Middle frontal gyrus (tissue), 1 donor: ENCODE measurements at regions not wholly inside any gene's neighbourhood (a gene's known extent, or its start where the extent isn't known, plus 50 kb on each side); places are given as distances from the start of the nearest gene placed in this dataset.

Experiments
- DNase-seq: peaks from one replicate; pipeline ENCODE4 v3.0.0-alpha.2; 2015; ENCODE audit warnings: low spot score; ENCODE audit errors: extremely low spot score

- no peak for DNase-seq
These were observed 393.8 kb downstream of the SLITRK6 start for GRCh38 chr13:85405316-85405897.

DNA sequence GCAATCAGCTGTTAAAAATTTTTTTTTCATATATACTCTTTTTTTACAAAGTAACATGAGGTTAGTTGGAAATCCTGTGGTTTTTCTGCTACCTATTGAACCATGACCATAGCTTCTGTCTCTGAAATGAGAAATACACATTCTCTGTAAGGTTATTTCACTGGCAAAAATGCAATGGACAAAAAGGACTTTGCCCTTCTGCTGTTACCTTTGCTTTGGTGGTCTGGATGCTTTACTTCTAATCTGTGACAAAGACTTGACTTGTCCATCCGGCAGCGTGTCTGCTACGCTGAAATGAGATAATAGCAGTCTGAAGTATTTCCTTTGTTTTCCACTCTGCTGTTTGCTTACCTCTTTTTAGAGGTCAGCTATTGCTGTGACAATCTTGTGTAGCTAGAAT lies 412.8 kb downstream of the SLITRK6 start:
- no peak for DNase-seq

GRCh38 chr13:85383291-85383690 lies 415.9 kb downstream of the SLITRK6 start:
- no peak for DNase-seq

DNA sequence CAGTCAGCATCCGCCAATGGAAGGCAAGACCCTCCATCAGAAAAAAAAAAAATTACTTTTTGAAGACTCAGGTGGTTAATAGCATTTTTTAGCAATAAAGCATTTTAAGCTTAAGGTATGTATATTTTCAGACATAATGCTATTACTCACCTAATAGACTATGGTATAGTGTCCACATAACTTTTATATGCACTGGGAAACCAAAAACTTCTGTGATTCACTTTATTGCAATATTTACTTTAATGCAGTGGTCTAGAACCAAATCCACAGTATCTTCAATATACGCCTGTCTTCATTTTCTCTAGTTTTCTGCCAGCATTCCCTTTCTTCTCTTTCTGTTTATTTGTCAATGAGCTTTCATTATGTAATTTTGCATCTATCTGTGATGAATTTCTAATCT lies 418.1 kb downstream of the SLITRK6 start:
- no peak for DNase-seq

- no peak for DNase-seq
These were observed 419.2 kb downstream of the SLITRK6 start for GRCh38 chr13:85379991-85380390.

DNA sequence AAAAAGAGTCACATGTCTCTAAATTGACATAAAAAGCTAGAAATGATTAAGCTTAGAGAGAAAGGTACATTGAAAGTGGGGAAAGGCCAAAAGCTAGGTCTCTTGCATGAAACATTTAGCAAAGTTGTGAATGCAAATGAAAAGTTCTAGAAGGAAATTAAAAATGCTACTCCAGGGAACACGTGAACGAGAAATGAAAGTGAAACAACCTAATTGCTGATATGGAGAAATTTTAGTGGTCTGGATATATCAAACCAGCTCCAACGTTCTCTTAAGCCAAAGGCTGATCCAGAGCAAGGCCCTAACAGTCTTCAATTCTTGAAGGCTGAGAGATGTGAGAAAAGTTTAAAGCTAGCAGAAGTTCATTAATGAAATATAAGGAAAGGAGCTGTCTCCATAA lies 419.8 kb downstream of the SLITRK6 start:
- no peak for DNase-seq

DNA sequence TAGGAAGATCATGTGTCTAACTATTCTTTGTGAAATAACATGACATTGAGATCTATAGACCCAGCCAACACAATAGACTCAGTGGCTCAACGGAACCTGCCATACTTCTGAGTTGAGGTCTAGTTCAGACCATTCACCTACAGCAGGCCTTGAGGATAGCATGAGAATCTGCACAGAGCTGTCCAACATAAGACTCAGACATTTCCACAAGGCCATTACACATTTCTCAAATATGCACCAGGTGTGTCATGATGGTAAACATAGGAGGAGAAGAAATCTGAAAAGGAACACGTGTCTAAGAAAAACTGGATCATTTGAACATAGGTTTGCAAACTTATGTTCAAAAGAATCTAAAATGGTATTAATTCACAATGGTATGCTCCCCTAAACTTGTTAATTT lies 421.4 kb downstream of the SLITRK6 start:
- no peak for DNase-seq

- no peak for DNase-seq
These were observed 425.9 kb downstream of the SLITRK6 start for GRCh38 chr13:85373322-85373721.

DNA sequence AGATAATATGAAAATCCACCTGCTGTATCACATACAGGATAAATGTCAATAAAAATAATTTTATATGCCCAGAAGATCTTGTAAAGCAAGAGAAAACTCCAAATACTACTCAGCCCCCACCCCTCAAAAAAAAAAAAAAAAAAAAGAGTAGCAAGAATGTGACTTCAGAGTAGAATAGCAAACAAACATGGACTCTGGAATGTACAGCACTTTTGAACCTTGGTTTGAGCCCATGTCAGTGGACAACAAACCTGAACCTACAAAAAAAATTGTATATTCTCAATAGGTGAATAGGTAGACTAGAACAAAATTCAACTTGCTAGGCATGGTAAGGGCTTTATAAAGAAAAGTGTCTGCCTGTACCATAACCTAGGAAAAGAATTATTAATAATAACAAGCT lies 428.0 kb downstream of the SLITRK6 start:
- no peak for DNase-seq

DNA sequence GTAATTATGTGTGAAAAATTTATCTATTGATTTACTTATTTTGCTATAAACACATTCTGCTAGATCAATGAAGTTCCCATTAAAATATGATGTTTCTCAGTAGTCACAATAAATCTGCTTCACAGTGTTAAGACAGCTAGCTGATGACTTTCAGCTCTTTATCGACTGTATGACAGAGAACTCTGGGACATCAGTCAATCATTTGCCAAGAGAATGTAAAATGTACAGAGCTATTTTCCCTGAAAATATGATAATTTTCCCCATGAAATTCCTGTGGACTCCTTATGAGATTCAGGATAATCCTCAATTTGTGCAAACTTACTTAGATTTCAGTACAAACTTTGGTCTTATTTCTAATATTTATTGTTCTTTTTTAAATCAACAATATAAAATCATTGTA lies 430.5 kb downstream of the SLITRK6 start:
- DNase-seq, result no peak

DNA sequence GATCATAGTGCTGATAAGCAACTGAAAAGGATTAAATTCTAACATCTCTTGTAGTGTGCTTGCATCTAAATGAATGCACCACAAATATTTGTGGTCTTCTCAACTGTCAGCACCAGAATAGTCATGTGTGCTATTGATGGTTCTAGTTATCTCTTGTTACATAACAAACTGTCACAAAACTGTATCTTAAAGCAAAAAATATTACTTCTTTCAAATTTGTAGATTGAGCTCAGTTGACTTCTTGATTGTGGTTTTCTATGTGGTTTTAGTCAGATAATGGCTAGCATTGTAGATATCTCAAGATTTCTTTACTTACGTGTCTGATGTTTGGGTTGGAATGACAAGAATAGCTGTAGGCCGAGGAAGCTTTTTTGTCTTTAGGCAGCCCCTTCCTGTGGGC lies 431.3 kb downstream of the SLITRK6 start:
- no peak for DNase-seq

DNA sequence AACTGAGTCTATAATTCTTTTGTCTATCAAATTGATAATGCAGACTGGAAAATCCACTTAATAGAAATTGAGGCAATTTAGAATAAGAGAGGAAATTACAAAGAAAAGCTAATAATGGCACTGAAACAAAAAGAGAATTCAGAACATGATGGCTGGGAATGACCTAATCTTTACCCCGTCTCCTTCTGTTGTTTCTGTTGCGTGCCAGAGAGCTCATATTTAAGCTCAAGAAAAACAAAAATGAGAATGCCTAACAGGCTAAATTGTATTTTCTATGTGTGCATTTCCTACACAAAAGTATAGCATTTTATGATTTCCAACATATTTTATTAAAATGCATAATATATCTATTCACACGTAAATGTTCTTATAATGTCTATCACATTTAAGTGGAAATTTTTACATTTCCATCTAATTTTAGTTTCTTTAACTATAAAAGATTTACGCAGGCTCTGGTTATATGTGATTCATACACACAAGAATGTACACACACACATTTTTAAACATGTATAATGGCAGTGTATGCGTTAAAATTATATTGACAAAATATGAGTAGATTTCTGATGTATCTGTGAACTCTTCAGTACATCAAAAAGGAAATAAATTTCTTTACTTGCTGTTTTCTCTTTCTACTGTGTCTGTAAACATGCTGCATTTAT lies 432.3 kb downstream of the SLITRK6 start:
- no peak for DNase-seq

DNA sequence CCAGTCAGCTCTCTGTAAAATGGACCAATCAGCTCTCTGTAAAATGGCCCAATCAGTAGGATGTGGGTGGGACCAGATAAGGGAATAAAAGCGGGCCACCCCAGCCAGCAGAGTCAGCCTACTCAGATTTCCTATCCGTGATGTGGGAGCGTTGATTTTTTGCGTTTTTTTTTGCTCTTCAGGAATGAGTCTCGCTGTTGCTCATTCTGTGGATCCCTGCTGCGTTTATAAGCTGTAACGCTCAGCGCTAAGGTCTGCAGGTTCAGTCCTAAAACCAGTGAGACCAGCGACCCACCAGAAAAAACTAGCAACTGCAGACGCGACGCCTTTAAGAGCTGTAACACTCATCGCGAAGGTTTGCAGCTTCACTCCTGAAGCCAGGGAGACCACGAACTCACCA lies 435.7 kb downstream of the SLITRK6 start:
- no peak for DNase-seq

DNA sequence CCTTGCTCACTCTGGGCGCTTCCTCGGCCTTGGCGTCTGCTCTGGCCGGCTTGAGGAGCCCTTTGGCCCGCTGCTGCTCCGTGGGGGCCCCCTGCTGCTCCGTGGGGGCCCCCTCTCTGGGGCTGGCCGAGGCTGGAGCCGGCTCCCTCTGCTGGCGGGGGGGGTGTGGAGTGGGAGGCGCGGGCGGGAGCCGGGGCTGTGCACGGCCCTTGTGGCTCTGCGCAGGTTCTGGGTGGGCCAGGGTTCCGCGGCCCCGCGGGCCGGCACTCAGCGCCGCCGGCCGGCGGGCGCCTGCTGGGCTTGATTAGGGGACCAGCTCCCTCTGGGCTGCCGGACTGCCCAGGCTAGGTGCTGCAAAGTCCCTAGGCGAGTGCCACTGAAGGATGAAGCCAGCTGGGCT lies 436.2 kb downstream of the SLITRK6 start:
- DNase-seq, result no peak

GRCh38 chr13:85347251-85347650 lies 452.0 kb downstream of the SLITRK6 start:
- no peak for DNase-seq

DNA sequence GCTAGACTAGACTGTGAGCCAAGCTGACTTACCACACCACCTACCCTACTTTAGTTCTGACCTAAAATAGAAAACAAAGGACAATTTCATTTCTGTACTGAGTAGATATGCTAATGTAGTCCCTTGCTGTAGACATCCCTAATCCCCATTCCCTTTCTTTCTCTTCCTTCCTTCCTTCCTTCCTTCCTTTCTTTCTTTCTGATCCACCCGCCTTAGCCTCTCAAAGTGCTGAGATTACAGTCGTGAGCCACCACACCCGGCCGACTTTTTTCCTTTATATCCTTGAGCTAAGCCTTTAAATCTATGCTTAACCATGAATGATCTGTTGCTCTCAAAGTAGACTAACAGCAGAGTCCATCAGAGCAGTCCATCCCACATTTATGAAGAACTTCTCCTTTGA lies 465.0 kb downstream of the SLITRK6 start:
- no peak for DNase-seq

GRCh38 chr13:85333506-85334020 lies 465.7 kb downstream of the SLITRK6 start:
- no peak for DNase-seq

DNA sequence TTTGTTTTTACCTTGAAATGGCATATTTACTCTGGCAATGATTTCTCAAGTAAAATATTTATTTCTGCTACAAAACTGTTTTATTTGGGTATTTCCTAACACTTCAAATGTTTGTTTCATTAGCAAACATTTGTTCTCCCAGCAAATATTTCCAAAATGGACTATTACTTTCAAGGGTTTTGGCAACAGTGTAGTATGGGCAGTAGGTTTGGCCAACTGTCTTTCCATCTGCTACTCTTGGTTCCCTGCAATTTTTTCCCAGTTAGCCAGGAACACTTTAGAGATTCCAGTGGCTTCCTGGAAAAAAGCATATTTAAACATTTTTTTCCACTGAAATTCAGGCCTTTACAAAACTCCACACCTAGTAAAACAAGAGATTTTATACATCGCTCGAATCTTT lies 466.6 kb downstream of the SLITRK6 start:
- no peak for DNase-seq

DNA sequence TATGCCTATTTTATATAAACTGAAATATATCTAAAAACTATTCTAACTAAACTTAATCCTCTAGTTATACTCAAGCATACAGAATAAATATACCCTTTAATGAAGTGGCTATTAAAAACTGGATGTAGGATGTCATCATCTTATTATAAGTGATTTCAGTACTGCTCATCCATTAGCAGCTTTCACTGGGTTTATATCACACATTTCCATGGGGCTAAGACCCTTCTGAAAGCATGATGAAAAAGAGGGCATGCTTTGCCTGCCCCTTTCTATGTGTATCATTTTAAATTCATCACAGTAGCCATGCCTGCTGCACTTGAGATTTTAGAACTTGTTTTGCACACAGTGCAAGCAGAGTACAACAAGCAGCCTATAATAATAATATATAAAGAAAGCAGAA lies 477.5 kb downstream of the SLITRK6 start:
- no peak for DNase-seq

DNA sequence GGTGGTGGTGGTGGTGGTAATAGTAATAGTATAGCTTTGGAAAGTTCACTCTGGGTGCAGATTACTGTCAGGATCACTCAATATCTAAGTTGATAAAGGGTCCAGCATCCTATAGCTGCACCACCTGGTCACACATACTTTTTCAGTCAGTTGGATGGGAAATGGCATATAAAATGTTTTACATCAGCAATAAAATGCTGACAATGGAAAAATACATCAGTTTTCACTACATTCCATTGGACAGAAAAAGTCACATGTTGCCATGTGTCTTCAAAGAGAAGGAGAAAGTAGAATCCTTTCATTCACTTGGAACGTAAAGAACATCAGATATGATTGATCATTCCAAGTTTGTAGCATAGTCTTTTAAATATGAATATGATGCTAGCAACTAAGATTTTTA lies 481.4 kb downstream of the SLITRK6 start:
- DNase-seq, result no peak

- DNase-seq, result no peak
These were observed 482.7 kb downstream of the SLITRK6 start for GRCh38 chr13:85316506-85317025.

DNA sequence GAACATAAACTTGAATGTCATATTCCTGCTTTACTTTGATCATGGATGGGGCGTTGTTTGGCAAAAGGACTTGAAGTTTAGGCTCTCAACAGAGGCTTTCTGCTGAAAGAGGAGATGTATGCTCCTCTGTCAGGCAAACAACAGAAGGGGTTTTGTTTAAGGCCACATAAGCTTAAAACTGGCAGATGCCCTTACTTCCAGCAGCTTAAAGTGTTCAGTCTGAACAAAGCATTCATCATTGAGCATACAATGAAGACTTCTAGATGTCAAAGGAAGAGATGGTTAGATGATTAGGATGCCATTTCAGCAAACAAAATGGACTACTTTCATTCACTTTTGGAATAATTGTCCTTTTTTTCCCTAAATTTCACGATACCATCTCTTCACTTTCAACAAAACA lies 484.5 kb downstream of the SLITRK6 start:
- DNase-seq, result no peak
